Spleen (tissue), 11 donors: ENCODE measurements at regions not wholly inside any gene's neighbourhood (a gene's known extent, or its start where the extent isn't known, plus 50 kb on each side); places are given as distances from the start of the nearest gene placed in this dataset.

Experiments
- DNase-seq: peaks from one replicate; pipeline ENCODE4 v3.0.0-alpha.2; 2020
- H3K27ac ChIP-seq, 8 donors: fragments of 200-600 bp; sonication (generic) in 7 of 8; 1 replicate in 4 of 8; 2 replicates in 4 of 8; pipeline versions ENCODE4 v1.5.0 to v1.8.0; 2016 to 2021; ENCODE audit warnings: inconsistent platforms in 4 of 8, mild to moderate bottlenecking in 4 of 8, moderate library complexity in 1 of 8
- H3K27me3 ChIP-seq, 7 donors: fragments of 200-600 bp; sonication (generic) in 6 of 7; replicated peaks in 1 of 7; 1 replicate in 4 of 7; 2 replicates in 3 of 7; pipeline versions ENCODE4 v1.5.0 to v1.8.0; 2016 to 2021; ENCODE audit warnings: inconsistent platforms in 3 of 7, mild to moderate bottlenecking in 1 of 7
- H3K36me3 ChIP-seq, 6 donors: fragments of 200-600 bp; sonication (generic) in 5 of 6; 1 replicate in 4 of 6; 2 replicates in 2 of 6; pipeline versions ENCODE4 v1.5.0 to v1.8.0; 2016 to 2021; ENCODE audit warnings: inconsistent platforms in 2 of 6
- H3K4me1 ChIP-seq, 6 donors: fragments of 200-600 bp; sonication (generic) in 5 of 6; 1 replicate in 3 of 6; 2 replicates in 3 of 6; pipeline versions ENCODE4 v1.5.0 to v1.8.0; 2016 to 2021; ENCODE audit warnings: inconsistent platforms in 3 of 6
- H3K4me3 ChIP-seq, 8 donors: fragments of 200-600 bp; sonication (generic) in 7 of 8; 1 replicate in 4 of 8; 2 replicates in 4 of 8; pipeline versions ENCODE4 v1.5.0 to v1.8.0; 2016 to 2021; ENCODE audit warnings: inconsistent platforms in 4 of 8, mild to moderate bottlenecking in 4 of 8, moderate library complexity in 2 of 8
- H3K9me3 ChIP-seq, 8 donors: fragments of 200-600 bp; sonication (generic) in 7 of 8; 1 replicate in 4 of 8; 2 replicates in 4 of 8; pipeline versions ENCODE4 v1.5.0 to v1.8.0; 2016 to 2021; ENCODE audit warnings: inconsistent platforms in 4 of 8
- CTCF ChIP-seq, 11 experiments: fragments of 200-600 bp in 7 of 11; fragments of 450-650 bp in 4 of 11; sonication (generic) in 4 of 11; IDR thresholded peaks in 8 of 11; conservative IDR thresholded peaks in 3 of 11; 1 replicate in 7 of 11; 2 replicates in 4 of 11; pipeline versions ENCODE4 v1.4.0 to v1.8.0; 2016 to 2021; ENCODE audit warnings: antibody characterized with exemption in 11 of 11, inconsistent platforms in 4 of 11, mild to moderate bottlenecking in 1 of 11
- POLR2A ChIP-seq, 3 donors: fragments of 450-650 bp; IDR thresholded peaks; one replicate each; pipeline ENCODE4 v1.5.1; 2017; ENCODE audit warnings: antibody characterized with exemption in 3 of 3, mild to moderate bottlenecking in 1 of 3
- POLR2AphosphoS5 ChIP-seq, 3 donors: sonication (generic); formaldehyde crosslinking; IDR thresholded peaks; one replicate each; pipeline ENCODE4 v1.5.1; 2017; ENCODE audit warnings: antibody characterized with exemption in 3 of 3
- WGBS, 5 donors: extraction: QIAGEN DNeasy Blood & Tissue Kit in 3 of 5; methylation state at CpG; one replicate each; pipeline versions ENCODE4 v1.1.5 to v1.1.7; 2013 to 2018; 5-methylcytosine and 5-hydroxymethylcytosine counted together
- intact Hi-C: fragments of 100-400 bp; cut with DNase I; formaldehyde crosslinking; loops from one replicate; pipeline ENCODE4 v1.15.0; 2023; ENCODE audit warnings: low total_unique reads
- donor health status: healthy with polysubstance abuse.
- donor health status: DM: no; HTN: no; CAD: no; lungs with moderate emphysema.
- donor health status: DM: no; HTN: no; CAD: no.
- donor health status: Bipolar disorder and iron deficiency.
- donor health status: healthy.
- donor health status: DM: no; HTN: no; CAD: no.
- donor health status: DM: yes; HTN: yes; CAD: no.

GRCh38 chr2:217289907-217290280, 430.0 kb upstream of the TNP1 start:
- no peaks in the 10 kb centered on the region for H3K27me3 ChIP-seq
- intact Hi-C loops: no loop called here
- DNase-seq: no peak
- peaks cover 0 to 7% (median 2%) of the 10 kb centered on the region in 6 donors for H3K4me1 ChIP-seq
- no peak overlapping the region for H3K27ac ChIP-seq
- 59 to 84% (median 73%) methylated on average over 2 of the region's 2 CpGs for WGBS, 5 donors
- no peaks in the 10 kb centered on the region for H3K9me3 ChIP-seq
- TF ChIP-seq POLR2AphosphoS5 (IDR thresholded peaks at IDR 0.05) (no peak), POLR2A (IDR thresholded peaks at IDR 0.05) (no peak), CTCF (IDR thresholded peaks at IDR 0.05 in 8 of 11, conservative IDR thresholded peaks at IDR 0.05 in 3 of 11) (no peak)
- H3K36me3 ChIP-seq: peaks cover 0 to 12% (median 0%) of the 10 kb centered on the region in 6 donors
- H3K4me3 ChIP-seq: no peak overlapping the region

- no peak for DNase-seq
- intact Hi-C loops: no loop called here
- TF ChIP-seq POLR2AphosphoS5 (IDR thresholded peaks at IDR 0.05) (no peak), CTCF (IDR thresholded peaks at IDR 0.05 in 8 of 11, conservative IDR thresholded peaks at IDR 0.05 in 3 of 11) (no peak), POLR2A (IDR thresholded peaks at IDR 0.05) (no peak)
- Histone ChIP-seq H3K9me3 (no peaks in the 10 kb centered on the region), H3K27me3 (no peaks in the 10 kb centered on the region), H3K27ac (no peak overlapping the region), H3K4me3 (no peak overlapping the region), H3K36me3 (peaks cover 0 to 12% (median 0%) of the 10 kb centered on the region in 6 donors), H3K4me1 (peaks cover 0 to 7% (median 2%) of the 10 kb centered on the region in 6 donors)
- WGBS, 5 donors: 82 to 92% (median 88%) methylated on average over 2 of the region's 2 CpGs
These were observed 429.5 kb upstream of the TNP1 start for GRCh38 chr2:217289177-217289906.

GRCh38 chr2:217288472-217289063, 428.7 kb upstream of the TNP1 start:
- intact Hi-C loops: no loop called here
- H3K9me3 ChIP-seq: no peaks in the 10 kb centered on the region
- peaks cover 0 to 12% (median 0%) of the 10 kb centered on the region in 6 donors for H3K36me3 ChIP-seq
- H3K4me3 ChIP-seq: no peak overlapping the region
- no peaks in the 10 kb centered on the region for H3K27me3 ChIP-seq
- H3K4me1 ChIP-seq: peaks cover 0 to 7% (median 2%) of the 10 kb centered on the region in 6 donors
- WGBS, 5 donors: 32 to 88% (median 75%) methylated on average over 3 of the region's 3 CpGs
- TF ChIP-seq CTCF (IDR thresholded peaks at IDR 0.05 in 8 of 11, conservative IDR thresholded peaks at IDR 0.05 in 3 of 11): no peak
- H3K27ac ChIP-seq: no peak overlapping the region
- DNase-seq: no peak

GRCh38 chr2:217286833-217287232, 427.0 kb upstream of the TNP1 start:
- Histone ChIP-seq H3K4me3 (no peak overlapping the region), H3K27ac (no peak overlapping the region), H3K27me3 (no peaks in the 10 kb centered on the region), H3K9me3 (no peaks in the 10 kb centered on the region), H3K4me1 (peaks cover 0 to 7% (median 2%) of the 10 kb centered on the region in 6 donors), H3K36me3 (peaks cover 0 to 12% (median 0%) of the 10 kb centered on the region in 6 donors)
- 87 to 94% (median 92%) methylated on average over 2 of the region's 2 CpGs for WGBS, 5 donors
- DNase-seq: no peak
- no peak for TF ChIP-seq CTCF (IDR thresholded peaks at IDR 0.05 in 8 of 11, conservative IDR thresholded peaks at IDR 0.05 in 3 of 11)
- no peak for TF ChIP-seq POLR2AphosphoS5 (IDR thresholded peaks at IDR 0.05)
- no peak for TF ChIP-seq POLR2A (IDR thresholded peaks at IDR 0.05)
- intact Hi-C loops: no loop called here
